GM12873 (cell line): ENCODE measurements at regions not wholly inside any gene's neighbourhood (a gene's known extent, or its start where the extent isn't known, plus 50 kb on each side); places are given as distances from the start of the nearest gene placed in this dataset.

ENCODE experiments used
- TF ChIP-seq, protein P1 (sequence below): IDR thresholded peaks from 2 replicates; pipeline ENCODE4 v1.5.1; 2012; ENCODE audit warnings: low read depth, mild to moderate bottlenecking, moderate library complexity, low read length, control low read depth; ENCODE audit not compliant: insufficient read depth; ENCODE audit errors: missing control alignments

DNA sequence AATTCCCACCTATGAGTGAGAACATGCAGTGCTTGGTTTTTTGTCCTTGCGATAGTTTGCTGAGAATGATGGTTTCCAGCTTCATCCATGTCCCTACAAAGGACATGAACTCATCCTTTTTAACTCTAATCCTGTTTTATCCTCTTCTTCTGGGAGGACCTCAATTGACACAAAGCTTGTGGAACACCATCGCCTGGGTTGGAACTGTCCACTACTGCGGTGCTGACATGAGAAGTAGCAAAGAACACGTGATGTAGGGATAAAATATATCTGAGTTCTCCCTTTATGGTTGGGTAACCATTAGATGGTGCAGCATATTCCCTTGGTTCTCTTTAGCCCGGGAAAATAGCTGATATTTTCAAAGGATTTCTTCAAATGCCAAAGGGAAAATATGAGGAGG is 105.3 kb upstream of the TOPAZ1 start:
- TF ChIP-seq, protein P1, sequence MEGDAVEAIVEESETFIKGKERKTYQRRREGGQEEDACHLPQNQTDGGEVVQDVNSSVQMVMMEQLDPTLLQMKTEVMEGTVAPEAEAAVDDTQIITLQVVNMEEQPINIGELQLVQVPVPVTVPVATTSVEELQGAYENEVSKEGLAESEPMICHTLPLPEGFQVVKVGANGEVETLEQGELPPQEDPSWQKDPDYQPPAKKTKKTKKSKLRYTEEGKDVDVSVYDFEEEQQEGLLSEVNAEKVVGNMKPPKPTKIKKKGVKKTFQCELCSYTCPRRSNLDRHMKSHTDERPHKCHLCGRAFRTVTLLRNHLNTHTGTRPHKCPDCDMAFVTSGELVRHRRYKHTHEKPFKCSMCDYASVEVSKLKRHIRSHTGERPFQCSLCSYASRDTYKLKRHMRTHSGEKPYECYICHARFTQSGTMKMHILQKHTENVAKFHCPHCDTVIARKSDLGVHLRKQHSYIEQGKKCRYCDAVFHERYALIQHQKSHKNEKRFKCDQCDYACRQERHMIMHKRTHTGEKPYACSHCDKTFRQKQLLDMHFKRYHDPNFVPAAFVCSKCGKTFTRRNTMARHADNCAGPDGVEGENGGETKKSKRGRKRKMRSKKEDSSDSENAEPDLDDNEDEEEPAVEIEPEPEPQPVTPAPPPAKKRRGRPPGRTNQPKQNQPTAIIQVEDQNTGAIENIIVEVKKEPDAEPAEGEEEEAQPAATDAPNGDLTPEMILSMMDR: no peak

DNA sequence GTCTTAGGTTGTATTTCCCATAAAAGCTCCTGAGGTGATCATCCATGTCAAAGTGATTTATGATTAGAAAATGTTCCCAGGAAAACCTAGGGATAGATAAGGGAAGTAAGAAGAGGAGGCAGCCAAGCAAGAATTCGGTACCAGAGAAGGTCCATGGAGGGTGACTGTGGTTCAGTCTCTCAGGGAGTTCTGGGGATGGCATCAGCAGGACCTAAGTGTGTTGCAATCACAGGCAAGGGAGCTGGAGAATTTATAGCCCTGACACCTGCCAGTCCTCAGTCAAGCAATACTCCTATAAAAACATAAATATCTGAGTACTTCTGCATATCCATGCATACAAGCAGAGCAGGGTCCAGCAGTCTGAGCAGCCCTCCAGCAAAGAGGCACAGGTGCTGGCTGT is 95.6 kb upstream of the TOPAZ1 start:
- TF ChIP-seq, protein P1: no peak

DNA sequence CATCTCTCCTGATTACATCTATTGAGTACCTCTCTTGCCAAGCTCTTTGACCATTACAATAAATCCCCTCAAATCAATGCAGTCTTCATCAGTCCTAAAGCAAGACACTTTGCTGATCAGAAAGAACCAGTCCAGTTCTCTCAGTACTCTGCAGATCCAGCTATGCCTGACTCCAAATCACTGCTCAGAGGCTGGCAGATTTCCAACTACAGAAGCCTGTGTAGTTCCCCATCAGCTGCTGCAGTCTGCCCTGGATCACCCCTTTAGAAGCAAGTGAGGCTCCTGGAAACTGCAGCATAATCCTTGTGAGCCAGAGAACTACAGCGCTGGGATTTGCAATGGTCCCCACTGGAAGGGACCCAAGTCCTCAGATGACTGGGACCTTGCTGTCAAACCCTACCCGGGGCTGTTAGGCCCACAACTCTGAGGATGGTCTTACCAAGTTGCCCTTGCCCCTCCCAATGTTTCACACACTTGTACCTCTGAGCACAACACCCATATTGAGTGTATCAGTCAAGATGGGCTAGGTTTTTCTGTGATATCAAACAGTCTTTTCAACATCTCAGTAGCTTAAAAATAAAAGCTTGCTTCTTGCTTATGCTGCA is 81.9 kb upstream of the TOPAZ1 start:
- TF ChIP-seq, protein P1: no peak

DNA sequence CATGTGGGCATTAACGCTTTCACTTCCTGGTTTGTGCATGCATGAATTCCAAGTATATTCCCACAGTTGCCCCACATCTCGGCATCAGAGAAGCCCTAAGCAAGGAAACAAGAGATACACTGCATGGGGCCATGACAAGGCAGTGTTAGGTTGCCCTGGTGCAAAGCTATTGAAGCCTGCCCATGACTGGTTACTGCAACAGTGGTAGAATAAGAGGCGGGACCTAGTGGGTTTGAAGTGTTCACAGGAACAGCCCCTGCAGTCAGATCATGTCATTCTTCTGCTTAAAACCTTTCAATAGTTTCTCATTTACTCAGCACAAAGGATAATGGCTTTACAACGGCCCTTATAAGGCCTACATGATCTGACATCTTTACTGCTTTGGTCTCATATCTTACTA is 80.9 kb upstream of the TOPAZ1 start:
- TF ChIP-seq, protein P1: no peak

DNA sequence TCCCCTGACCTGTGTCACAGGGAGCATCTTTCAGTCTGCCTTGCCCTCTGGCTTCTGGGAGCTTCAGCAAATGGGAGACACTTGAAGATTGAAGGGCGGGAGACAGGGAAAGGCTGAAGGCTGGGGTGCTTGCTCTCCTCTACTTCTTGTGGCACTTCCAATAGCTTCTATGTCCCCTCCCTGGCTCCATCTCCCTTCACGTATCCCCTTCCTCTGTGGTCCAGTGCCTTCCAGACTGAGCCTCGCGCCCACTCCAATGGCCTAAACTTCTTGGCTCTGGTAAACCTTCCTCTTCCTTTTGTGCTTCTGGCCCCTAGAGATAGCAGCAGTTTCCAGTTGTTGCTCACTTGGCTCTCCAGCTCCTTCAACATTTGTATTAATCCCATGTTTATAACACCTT is 69.8 kb upstream of the TOPAZ1 start:
- TF ChIP-seq, protein P1: no peak

DNA sequence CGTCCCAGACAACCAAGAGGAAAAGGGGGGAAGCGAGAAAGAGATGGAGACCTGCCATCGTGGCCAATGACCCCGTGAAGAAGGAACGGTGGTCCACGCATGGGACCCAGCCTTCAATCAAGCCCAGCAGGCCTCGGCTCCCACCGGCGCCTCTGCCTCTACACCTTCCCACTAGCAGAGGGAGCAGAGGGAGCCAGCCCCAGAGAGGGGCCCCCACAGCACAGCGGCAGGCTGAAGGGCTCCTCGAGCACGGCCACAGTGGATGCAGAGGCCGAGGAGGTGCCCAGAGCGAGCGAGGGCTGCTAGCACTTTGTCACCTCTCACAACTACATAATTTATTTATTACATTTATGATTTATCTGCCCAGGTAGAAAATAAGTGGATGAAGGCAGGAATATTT is 68.4 kb upstream of the TOPAZ1 start:
- TF ChIP-seq, protein P1: no peak

DNA sequence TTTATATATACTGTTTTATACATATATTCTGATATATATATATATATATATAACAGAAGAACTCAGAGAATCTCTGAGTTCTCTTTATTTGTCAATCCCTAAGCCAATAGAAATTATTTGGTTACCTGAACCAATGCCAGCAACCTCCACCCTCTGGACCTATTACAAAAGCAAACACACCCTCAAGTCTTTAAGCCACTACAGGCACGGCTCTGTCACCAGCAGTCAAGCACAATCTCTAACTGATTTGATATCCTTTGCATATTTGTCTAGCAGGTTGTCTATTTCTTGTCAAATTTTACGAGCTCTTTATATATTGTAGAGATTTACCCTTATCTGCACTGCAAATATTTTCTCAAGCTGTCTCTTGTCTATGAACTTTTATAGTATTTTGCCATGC is 66.6 kb upstream of the TOPAZ1 start:
- TF ChIP-seq, protein P1: no peak
